M059J (cell line): ENCODE measurements at regions not wholly inside any gene's neighbourhood (a gene's known extent, or its start where the extent isn't known, plus 50 kb on each side); places are given as distances from the start of the nearest gene placed in this dataset.
"Not testable (repeated sequence)": the region's sequence is repeated elsewhere in the genome, so short reads cannot be mapped to it uniquely, and the experiment has no call there.

Source experiments
- DNase-seq: peaks from one replicate; pipeline ENCODE4 v3.0.0-alpha.2; 2012; ENCODE audit warnings: low read depth

GRCh38 chr12:34303091-34303870 is 281.0 kb downstream of the ALG10 start:
- no peak for DNase-seq

DNA sequence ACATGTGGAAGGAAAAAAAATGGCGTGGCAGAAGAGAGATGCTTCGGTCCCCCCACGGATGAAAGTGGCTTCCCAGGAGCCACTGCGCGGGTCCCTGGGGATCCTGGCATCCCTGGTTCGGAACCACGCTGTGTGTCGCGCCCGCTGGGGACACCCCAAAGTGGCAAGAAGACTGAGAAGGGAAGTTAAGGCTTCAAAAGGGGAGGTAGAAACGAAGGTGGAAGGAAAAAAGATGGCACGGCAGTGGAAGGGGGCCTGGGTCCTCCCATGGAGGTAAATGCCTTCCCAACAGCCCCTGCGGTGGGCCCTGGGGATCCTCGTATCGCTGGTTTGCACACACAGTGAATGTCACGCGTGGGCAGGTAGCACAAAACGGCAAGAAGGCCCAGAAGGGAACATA is 281.7 kb downstream of the ALG10 start:
- DNase-seq, result no peak

DNA sequence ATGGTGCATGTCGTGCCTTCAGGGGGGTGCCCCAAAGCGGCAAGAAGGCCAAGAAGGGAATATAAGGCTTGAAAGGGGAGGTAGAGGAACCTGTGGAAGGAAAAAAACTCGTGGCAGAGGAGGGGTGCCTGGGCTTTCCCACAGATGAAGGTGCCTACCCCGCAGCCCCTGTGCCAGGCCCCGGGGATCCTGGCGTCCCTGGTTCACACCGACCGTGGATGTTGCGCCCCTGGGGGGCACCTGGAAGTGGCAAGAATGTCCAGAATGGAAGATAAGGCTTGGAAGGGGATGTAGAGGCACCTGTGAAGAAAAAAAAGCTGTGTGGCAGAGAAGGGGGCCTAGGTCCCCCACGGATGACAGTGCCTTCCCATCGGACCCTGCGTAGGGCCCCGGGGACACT is 282.2 kb downstream of the ALG10 start:
- no peak for DNase-seq

DNA sequence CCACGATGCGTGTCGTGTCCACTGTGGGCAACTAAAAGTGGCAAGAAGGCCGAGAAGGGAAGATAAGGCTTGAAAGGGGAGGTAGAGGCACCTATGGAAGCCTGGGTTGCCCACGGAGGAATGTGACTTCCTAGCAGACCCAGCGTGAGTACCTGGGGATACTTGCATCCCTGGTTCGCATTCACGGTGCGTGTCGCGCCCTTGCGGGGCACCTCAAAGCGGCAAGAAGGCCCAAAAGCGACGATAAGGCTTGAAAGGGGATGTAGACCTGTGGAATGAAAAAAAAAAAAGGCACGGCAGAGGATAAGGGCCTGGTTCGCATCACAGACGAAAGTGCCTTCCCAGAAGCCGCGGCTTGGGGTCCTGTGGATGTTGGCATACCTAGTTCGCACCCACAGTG is 282.9 kb downstream of the ALG10 start:
- DNase-seq, result no peak

DNA sequence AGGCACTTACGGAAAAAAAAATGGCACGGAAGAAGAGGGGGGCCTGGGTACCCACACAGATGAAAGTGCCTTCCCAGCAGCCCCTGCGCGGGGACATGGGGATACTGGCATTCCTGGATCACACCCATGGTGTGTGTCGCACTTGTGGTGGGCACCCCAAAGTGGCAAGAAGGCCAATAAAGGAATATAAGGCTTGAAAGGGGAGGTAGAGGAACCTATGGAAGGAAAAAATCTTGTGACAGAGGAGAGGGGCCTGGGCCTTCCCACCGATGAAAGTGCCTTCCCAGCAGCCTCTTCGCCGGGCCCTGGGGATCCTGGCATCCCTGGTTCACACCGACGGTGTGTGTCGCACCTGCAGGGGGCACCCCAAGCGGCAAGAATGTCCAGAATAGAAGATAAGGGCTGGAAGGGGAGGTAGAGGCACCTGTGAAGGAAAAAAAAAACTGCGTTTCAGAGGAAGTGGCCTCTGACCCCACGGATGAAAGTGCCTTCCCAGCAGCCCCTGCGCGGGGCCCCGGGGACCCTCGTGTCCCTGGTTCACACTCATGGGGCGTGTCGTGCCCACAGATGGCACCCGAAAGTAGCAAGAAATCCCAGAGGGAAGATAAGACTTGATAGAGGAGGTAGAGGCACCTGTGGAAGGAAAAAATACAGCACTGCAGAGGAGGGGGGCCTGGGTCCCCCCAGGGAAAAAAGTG is 284.0 kb downstream of the ALG10 start:
- no peak for DNase-seq

GRCh38 chr12:34309806-34310804 is 287.8 kb downstream of the ALG10 start:
- DNase-seq, result not testable (repeated sequence)

DNA sequence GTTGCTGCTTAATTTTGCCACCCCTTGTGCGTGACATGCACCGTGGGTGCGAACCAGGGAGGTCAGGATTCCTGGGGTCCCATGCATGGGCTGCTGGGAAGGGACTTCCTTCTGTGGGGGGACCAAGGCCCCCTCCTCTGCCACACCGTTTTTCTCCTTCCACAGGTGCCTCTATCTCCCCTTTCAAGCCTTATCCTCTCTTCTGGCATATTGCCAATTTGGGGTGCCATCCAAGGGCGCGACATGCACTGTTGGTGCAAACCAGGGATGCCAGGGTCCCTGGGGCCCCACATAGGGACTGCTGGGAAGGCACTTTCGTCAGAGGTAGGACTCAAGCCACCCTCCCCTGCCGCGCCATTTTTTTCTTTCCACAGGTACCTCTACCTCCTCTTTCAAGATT is 289.0 kb downstream of the ALG10 start:
- DNase-seq, result no peak

DNA sequence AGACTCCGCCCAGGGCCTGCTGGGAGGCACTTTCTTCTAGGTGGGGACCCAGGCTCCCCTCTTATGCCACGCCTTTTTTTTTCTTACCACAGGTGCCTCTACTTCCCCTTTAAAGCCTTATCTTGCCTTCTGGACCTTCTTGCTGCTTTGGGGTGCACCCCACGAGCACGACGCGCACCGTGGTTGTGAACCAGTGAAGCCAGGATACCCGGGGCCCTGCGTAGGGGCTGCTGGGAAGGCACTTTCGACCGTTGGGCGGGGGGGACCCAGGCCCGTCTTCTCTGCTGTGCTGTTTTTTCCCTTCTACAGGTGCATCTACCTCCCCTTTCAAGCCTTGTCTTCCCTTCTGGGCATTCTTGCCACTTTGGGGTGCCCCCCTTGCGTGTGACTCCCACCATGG is 305.4 kb downstream of the ALG10 start:
- no peak for DNase-seq

GRCh38 chr12:34333337-34333736 is 311.0 kb downstream of the ALG10 start:
- DNase-seq, result peak; percentile 20

- DNase-seq, result no peak
Measured at GRCh38 chr12:34334538-34334937, 312.2 kb downstream of the ALG10 start.

GRCh38 chr12:34334953-34335743 is 312.9 kb downstream of the ALG10 start:
- DNase-seq, result no peak

DNA sequence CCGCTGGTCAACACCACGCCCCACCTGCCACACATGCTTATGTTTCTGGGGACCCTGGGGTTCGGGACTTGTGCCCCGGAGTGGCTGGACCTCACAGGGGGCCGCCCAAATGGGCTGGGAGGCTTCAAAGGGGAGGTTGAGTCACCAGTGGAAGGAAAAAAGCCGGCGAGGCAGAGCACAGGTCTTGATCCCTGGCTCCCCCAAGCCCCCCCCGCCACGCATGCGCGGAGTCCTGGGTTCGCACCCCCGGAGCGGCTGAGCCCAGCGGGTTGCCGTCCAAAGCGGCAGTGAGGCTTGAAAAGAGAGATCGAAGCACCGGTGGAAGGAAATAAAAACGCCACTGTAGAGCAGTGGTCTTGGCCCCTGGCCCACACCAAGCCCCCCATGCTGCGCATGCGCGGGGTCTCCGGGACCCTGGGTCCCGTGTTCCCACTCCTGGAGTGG is 313.5 kb downstream of the ALG10 start:
- DNase-seq, result no peak

- no peak for DNase-seq
Measured at GRCh38 chr12:34336619-34337465, 314.5 kb downstream of the ALG10 start.

DNA sequence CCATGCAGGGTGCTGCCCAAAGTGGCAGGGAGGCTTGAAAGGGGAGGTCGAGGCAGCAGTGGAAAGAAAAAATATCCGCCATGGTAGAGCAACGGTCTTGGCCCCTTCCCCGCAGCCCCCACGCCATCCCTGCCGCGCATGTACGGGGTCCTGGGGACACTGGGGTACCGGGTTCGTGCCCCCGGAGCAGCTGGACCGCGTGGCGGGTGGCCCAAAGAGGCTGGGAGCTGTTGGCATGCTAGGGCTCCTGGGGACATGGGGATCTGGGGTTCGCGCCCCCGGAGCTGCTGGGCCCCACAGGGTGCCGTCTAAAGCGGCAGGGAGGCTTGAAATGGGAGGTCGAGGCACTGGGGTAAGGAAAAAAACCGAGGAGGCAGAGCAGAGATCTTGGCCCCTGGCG is 316.5 kb downstream of the ALG10 start:
- DNase-seq, result no peak

GRCh38 chr12:34339922-34340321 is 317.6 kb downstream of the ALG10 start:
- no peak for DNase-seq

GRCh38 chr12:34340534-34341361 is 318.5 kb downstream of the ALG10 start:
- DNase-seq, result no peak

- no peak for DNase-seq
Measured at GRCh38 chr12:34341362-34341733, 319.1 kb downstream of the ALG10 start.

DNA sequence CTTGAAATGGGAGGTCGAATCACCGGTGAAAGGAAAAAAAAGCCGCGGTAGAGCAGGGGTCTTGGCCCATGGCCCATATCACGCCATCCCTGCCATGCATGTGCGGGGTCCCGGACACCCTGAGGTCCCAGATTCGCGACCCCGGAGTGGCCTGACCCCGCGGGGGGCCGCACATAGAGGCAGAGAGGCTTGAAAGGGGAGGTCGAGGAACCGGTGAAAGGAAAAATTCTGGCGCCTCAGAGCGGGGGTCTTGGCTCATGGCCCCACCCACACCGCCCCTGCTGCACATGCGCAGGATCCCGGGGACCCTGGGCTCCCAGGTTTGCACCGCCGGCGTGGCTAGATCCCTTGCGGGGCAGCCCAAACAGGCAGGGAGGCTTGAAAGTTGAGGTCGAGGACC is 319.8 kb downstream of the ALG10 start:
- no peak for DNase-seq

DNA sequence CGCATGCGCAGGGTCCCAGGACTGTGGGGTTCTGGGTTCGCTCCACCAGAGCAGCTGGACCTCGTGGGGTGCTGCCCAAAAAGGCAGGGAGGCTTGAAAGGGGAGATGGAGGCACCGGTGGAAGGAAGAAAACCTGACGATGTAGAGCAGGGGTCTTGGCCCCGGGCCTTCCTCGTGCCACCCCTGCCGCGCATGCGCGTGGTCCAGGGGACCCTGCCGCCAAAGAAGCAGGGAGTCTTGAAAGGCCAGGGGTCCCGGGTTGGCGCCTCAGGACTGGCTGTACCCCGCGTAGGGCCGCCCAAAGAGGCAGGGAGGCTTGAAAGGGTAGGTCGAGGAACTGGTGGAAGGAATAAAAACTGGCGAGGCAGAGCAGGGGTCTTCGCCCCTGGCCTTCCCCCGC is 321.0 kb downstream of the ALG10 start:
- no peak for DNase-seq

DNA sequence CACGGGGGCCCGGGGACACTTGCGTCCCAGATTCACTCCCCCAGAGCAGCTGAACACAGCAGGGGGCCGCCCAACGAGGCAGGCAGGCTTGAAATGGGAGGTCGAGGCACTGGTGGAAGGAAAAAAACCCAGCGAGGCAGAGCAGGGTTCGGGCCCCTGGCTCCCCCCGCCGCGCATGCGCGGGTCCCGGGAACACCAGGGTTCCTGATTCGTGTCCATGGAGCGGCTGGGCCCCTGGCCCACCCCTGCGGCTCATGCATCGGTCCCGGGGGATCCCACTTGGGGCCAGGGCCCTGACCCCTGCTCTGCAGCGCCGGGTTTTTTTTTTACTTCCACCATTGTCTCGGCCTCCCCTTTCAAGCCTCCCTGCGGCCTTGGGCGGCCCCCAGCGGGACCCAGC is 321.5 kb downstream of the ALG10 start:
- no peak for DNase-seq
